ENCODE measurements at regions not wholly inside any gene's neighbourhood (a gene's known extent, or its start where the extent isn't known, plus 50 kb on each side); places are given as distances from the start of the nearest gene placed in this dataset.

DNA sequence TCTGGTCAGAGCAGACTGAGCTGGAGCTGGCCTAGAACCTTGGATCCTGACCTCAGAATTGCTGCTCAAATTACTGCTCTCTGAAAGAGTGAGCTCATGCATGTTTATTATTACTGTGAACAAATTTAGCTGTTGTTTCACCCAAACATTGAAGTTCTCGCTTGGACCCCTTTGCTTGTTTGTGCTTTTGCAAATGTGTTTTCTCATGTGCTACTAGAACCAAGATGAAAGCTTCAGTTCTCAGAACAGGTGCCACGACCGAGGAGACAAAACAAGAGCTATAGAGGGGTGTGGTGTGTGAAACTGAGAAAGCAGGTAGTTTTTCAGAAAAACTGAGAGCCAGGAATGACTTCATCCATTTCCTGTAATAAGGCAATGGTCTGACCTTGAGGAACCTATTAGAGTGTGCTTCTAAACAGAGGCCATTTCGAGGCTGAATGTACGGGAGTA lies 50.0 kb upstream of the ESR1 start:
- no peaks in the 10 kb centered on the region for H4K20me1 ChIP-seq (ENCODE audit: insufficient read depth, low read length)
- intact Hi-C loops (cut with micrococcal nuclease) (no loop called here), dilution Hi-C loops (cut with HindIII; ENCODE audit: low sequenced_read_pairs, unreplicated experiment) (no loop called here), in situ Hi-C loops (cut with MboI; ENCODE audit: low sequenced_read_pairs) (no loop called here)
- H3K14ac ChIP-seq (replicated peaks; ENCODE audit: low read depth, low read length): no peak overlapping the region
- POLR2A ChIA-PET (ENCODE audit: unreplicated experiment): no interaction called here
- no peak overlapping the region for H3K23ac ChIP-seq (ENCODE audit: low read depth, low read length)
- no peaks in the 10 kb centered on the region for H3K4me1 ChIP-seq (ENCODE audit: control insufficient read depth, insufficient read depth, low read length)
- H4K8ac ChIP-seq (ENCODE audit: low read depth in 2 of 2, low read length in 2 of 2): no peak overlapping the region
- ATAC-seq (ENCODE audit: low read depth): no peak
- H3K4me3 ChIP-seq (ENCODE audit: insufficient read depth, low read depth, low read length): no peak overlapping the region
- H2BK120ac ChIP-seq (ENCODE audit: low read depth, low read length): no peak overlapping the region
- H3K36me3 ChIP-seq (ENCODE audit: control insufficient read depth, insufficient read depth, low read length): no peaks in the 10 kb centered on the region
- no peak overlapping the region for H4K5ac ChIP-seq (ENCODE audit: low read depth, low read length)
- no peak overlapping the region for H2BK15ac ChIP-seq (ENCODE audit: low read depth, low read length)
- no peak overlapping the region for H3K9ac ChIP-seq (ENCODE audit: low read depth, low read length)
- TF ChIP-seq MAFK (IDR thresholded peaks at IDR 0.05; ENCODE audit: low read depth, low read length) (no peak), RFX5 (IDR thresholded peaks at IDR 0.05; ENCODE audit: low read depth, low read length) (no peak), POLR2A (IDR thresholded peaks at IDR 0.05; ENCODE audit: low read depth, low read length) (no peak)
- TF ChIP-seq, protein P1, sequence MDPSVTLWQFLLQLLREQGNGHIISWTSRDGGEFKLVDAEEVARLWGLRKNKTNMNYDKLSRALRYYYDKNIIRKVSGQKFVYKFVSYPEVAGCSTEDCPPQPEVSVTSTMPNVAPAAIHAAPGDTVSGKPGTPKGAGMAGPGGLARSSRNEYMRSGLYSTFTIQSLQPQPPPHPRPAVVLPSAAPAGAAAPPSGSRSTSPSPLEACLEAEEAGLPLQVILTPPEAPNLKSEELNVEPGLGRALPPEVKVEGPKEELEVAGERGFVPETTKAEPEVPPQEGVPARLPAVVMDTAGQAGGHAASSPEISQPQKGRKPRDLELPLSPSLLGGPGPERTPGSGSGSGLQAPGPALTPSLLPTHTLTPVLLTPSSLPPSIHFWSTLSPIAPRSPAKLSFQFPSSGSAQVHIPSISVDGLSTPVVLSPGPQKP (IDR thresholded peaks at IDR 0.05; ENCODE audit: borderline replicate concordance, low read depth, low read length): no peak
- no peaks in the 10 kb centered on the region for H3K9me1 ChIP-seq (ENCODE audit: insufficient read depth, low read length)
- no peak for DNase-seq
- H3K56ac ChIP-seq (ENCODE audit: extremely low read depth, insufficient read depth, low read length): no peak overlapping the region
- H3K4ac ChIP-seq (ENCODE audit: low read depth, low read length): no peak overlapping the region
- no peaks in the 10 kb centered on the region for H3K9me3 ChIP-seq (ENCODE audit: control insufficient read depth, insufficient read depth, low read length)
- no peak overlapping the region for H2BK20ac ChIP-seq (ENCODE audit: low read depth, low read length)
- no peak overlapping the region for H3K4me2 ChIP-seq (ENCODE audit: low read depth, low read length)
- no peaks in the 10 kb centered on the region for H3K79me1 ChIP-seq (ENCODE audit: low read depth in 1 of 2, low read length in 2 of 2)
- no peak overlapping the region for H3K18ac ChIP-seq (ENCODE audit: low read depth, low read length)
- H2AFZ ChIP-seq (replicated peaks; ENCODE audit: low read length, poor library complexity): no peak overlapping the region
- no peak overlapping the region for H2AK5ac ChIP-seq (ENCODE audit: low read depth, low read length)
- H2BK5ac ChIP-seq (ENCODE audit: low read depth, low read length, poor library complexity, severe bottlenecking): no peak overlapping the region
- no TSS peak for BruUV-seq (replicated peaks)
- CTCF ChIA-PET: interaction anchor here (0.9 kb wide), 1 partner anchor 67 kb away, joined by 3 read pairs; no protein-coding TSS in a partner anchor
- H2AK9ac ChIP-seq (replicated peaks; ENCODE audit: low read depth, low read length, poor library complexity): no peak overlapping the region
- no peak overlapping the region for H4K91ac ChIP-seq (ENCODE audit: insufficient read depth, low read depth, low read length)
- no peaks in the 10 kb centered on the region for H3K27me3 ChIP-seq (ENCODE audit: control insufficient read depth, insufficient read depth, low read length)
- 34% methylated on average over 3 of the region's 5 CpGs; no CpG with 5 or more reads in 1 of the 2 experiments for WGBS, 2 experiments (ENCODE audit: extremely low coverage in 2 of 2, insufficient read length in 1 of 2)
- H3K27ac ChIP-seq (ENCODE audit: insufficient read depth, low read length): no peak overlapping the region
